OCI-LY7 (cell line): ENCODE measurements at regions not wholly inside any gene's neighbourhood (a gene's known extent, or its start where the extent isn't known, plus 50 kb on each side); places are given as distances from the start of the nearest gene placed in this dataset.
"Not testable (repeated sequence)": the region's sequence is repeated elsewhere in the genome, so short reads cannot be mapped to it uniquely, and the experiment has no call there.

Source experiments
- CTCF ChIP-seq: fragments of 200-600 bp; sonication (generic); conservative IDR thresholded peaks from 2 replicates; pipeline ENCODE4 v1.5.1; 2014; ENCODE audit warnings: mild to moderate bottlenecking, antibody characterized with exemption, low read length, moderate library complexity, mixed read lengths
- EZH2phosphoT487 ChIP-seq: fragments of 200-600 bp; sonication (generic); IDR thresholded peaks from 2 replicates; pipeline ENCODE4 v1.6.1; 2018; ENCODE audit warnings: low read depth, borderline replicate concordance, mild to moderate bottlenecking, mixed run types, antibody characterized with exemption, low read length, moderate library complexity, mixed read lengths

GRCh38 chr6:57841551-57841950 lies 524.1 kb downstream of the PRIM2 start:
- TF ChIP-seq CTCF, EZH2phosphoT487: not testable (repeated sequence)
